ENCODE measurements at regions not wholly inside any gene's neighbourhood (a gene's known extent, or its start where the extent isn't known, plus 50 kb on each side); places are given as distances from the start of the nearest gene placed in this dataset.
A peak's percentile ranks its signal among the peaks of the same experiment; 100 is the strongest.

GRCh38 chr6:166040292-166040691 is 127.4 kb downstream of the TBXT start:
- no peak for DNase-seq (ENCODE audit: insufficient read length, low spot score, missing footprints)
- H3K4me2 ChIP-seq (ENCODE audit: insufficient read depth, low read length) = no peak overlapping the region
- H3K79me2 ChIP-seq (ENCODE audit: insufficient read depth, low read length) = no peaks in the 10 kb centered on the region
- no peak overlapping the region for H3K4me3 ChIP-seq (ENCODE audit: insufficient read depth, low read length)
- H2AFZ ChIP-seq (ENCODE audit: low read length) = no peak overlapping the region
- no peak for TF ChIP-seq CTCF (IDR thresholded peaks at IDR 0.05; ENCODE audit: extremely low read depth, low read depth, low read length)
- no peak overlapping the region for H3K27ac ChIP-seq (ENCODE audit: low read depth, low read length)
- H3K4me1 ChIP-seq (ENCODE audit: insufficient read depth, low read length) = peaks cover 13% of the 10 kb centered on the region
- H3K9me3 ChIP-seq (ENCODE audit: low read depth, low read length) = no peaks in the 10 kb centered on the region
- H3K36me3 ChIP-seq (ENCODE audit: insufficient read depth, low read length) = no peaks in the 10 kb centered on the region
- H3K27me3 ChIP-seq (ENCODE audit: insufficient read depth, low read length) = no peaks in the 10 kb centered on the region
- no peaks in the 10 kb centered on the region for H4K20me1 ChIP-seq (ENCODE audit: insufficient read depth, low read length)

- H3K79me2 ChIP-seq (ENCODE audit: insufficient read depth, low read length) = no peaks in the 10 kb centered on the region
- H3K27me3 ChIP-seq (ENCODE audit: insufficient read depth, low read length) = no peaks in the 10 kb centered on the region
- no peaks in the 10 kb centered on the region for H4K20me1 ChIP-seq (ENCODE audit: insufficient read depth, low read length)
- H3K4me3 ChIP-seq (ENCODE audit: insufficient read depth, low read length) = no peak overlapping the region
- no peaks in the 10 kb centered on the region for H3K9me3 ChIP-seq (ENCODE audit: low read depth, low read length)
- no peaks in the 10 kb centered on the region for H3K36me3 ChIP-seq (ENCODE audit: insufficient read depth, low read length)
- H2AFZ ChIP-seq (ENCODE audit: low read length) = peak overlapping the region; percentile 71
- no peak overlapping the region for H3K4me2 ChIP-seq (ENCODE audit: insufficient read depth, low read length)
- H3K27ac ChIP-seq (ENCODE audit: low read depth, low read length) = peak overlapping the region; percentile 24
- TF ChIP-seq CTCF (IDR thresholded peaks at IDR 0.05; ENCODE audit: extremely low read depth, low read depth, low read length) = no peak
- no peak for DNase-seq (ENCODE audit: insufficient read length, low spot score, missing footprints)
- H3K4me1 ChIP-seq (ENCODE audit: insufficient read depth, low read length) = peaks cover 19% of the 10 kb centered on the region
These were observed 131.1 kb downstream of the TBXT start for GRCh38 chr6:166036316-166037095.

GRCh38 chr6:166032366-166033200 is 135.1 kb downstream of the TBXT start:
- Histone ChIP-seq H3K4me1 (ENCODE audit: insufficient read depth, low read length) (peaks cover 30% of the 10 kb centered on the region), H4K20me1 (ENCODE audit: insufficient read depth, low read length) (no peaks in the 10 kb centered on the region), H3K79me2 (ENCODE audit: insufficient read depth, low read length) (no peaks in the 10 kb centered on the region), H3K4me2 (ENCODE audit: insufficient read depth, low read length) (peak overlapping the region; percentile 37), H2AFZ (ENCODE audit: low read length) (peak overlapping the region; percentile 50), H3K27ac (ENCODE audit: low read depth, low read length) (peak overlapping the region; percentile 59), H3K36me3 (ENCODE audit: insufficient read depth, low read length) (no peaks in the 10 kb centered on the region), H3K9me3 (ENCODE audit: low read depth, low read length) (no peaks in the 10 kb centered on the region), H3K4me3 (ENCODE audit: insufficient read depth, low read length) (peak overlapping the region; percentile 2), H3K27me3 (ENCODE audit: insufficient read depth, low read length) (no peaks in the 10 kb centered on the region)
- peak; percentile 47 for TF ChIP-seq CTCF (IDR thresholded peaks at IDR 0.05; ENCODE audit: extremely low read depth, low read depth, low read length)
- DNase-seq (ENCODE audit: insufficient read length, low spot score, missing footprints) = peak; percentile 53

- H3K4me2 ChIP-seq (ENCODE audit: insufficient read depth, low read length) = no peak overlapping the region
- TF ChIP-seq CTCF (IDR thresholded peaks at IDR 0.05; ENCODE audit: extremely low read depth, low read depth, low read length) = no peak
- H3K27ac ChIP-seq (ENCODE audit: low read depth, low read length) = no peak overlapping the region
- no peak overlapping the region for H2AFZ ChIP-seq (ENCODE audit: low read length)
- no peaks in the 10 kb centered on the region for H3K9me3 ChIP-seq (ENCODE audit: low read depth, low read length)
- DNase-seq (ENCODE audit: insufficient read length, low spot score, missing footprints) = no peak
- no peaks in the 10 kb centered on the region for H3K79me2 ChIP-seq (ENCODE audit: insufficient read depth, low read length)
- H3K27me3 ChIP-seq (ENCODE audit: insufficient read depth, low read length) = no peaks in the 10 kb centered on the region
- peaks cover 29% of the 10 kb centered on the region for H3K4me1 ChIP-seq (ENCODE audit: insufficient read depth, low read length)
- H3K4me3 ChIP-seq (ENCODE audit: insufficient read depth, low read length) = no peak overlapping the region
- H4K20me1 ChIP-seq (ENCODE audit: insufficient read depth, low read length) = no peaks in the 10 kb centered on the region
- H3K36me3 ChIP-seq (ENCODE audit: insufficient read depth, low read length) = no peaks in the 10 kb centered on the region
These were observed 136.4 kb downstream of the TBXT start for GRCh38 chr6:166031275-166031674.

Measured in osteoblast (primary cell).